ENCODE measurements at regions not wholly inside any gene's neighbourhood (a gene's known extent, or its start where the extent isn't known, plus 50 kb on each side); places are given as distances from the start of the nearest gene placed in this dataset.
"Not testable (repeated sequence)": the region's sequence is repeated elsewhere in the genome, so short reads cannot be mapped to it uniquely, and the experiment has no call there.

DNA sequence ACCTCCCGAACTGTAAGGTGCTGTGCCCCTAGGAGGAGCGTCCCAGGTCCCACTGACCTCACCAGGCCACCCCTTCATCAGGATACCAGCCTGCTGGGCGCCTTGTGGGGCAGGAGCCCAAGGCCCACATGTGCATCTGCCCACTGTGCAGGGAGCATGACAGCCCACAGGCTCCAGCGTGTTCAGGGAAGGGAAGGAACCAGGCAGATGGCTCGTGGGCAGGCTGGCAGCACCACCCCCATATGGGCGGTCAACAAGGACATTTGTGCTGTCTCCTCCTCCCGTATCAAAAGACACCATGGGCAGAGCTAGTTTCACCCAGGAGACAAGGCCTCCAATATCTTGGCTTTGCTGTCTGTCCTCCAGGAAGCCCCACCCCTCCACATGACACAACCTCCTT lies 85.5 kb upstream of the PPP1R26 start:
- ChIA-PET CTCF (no interaction called here), POLR2A (no interaction called here)

DNA sequence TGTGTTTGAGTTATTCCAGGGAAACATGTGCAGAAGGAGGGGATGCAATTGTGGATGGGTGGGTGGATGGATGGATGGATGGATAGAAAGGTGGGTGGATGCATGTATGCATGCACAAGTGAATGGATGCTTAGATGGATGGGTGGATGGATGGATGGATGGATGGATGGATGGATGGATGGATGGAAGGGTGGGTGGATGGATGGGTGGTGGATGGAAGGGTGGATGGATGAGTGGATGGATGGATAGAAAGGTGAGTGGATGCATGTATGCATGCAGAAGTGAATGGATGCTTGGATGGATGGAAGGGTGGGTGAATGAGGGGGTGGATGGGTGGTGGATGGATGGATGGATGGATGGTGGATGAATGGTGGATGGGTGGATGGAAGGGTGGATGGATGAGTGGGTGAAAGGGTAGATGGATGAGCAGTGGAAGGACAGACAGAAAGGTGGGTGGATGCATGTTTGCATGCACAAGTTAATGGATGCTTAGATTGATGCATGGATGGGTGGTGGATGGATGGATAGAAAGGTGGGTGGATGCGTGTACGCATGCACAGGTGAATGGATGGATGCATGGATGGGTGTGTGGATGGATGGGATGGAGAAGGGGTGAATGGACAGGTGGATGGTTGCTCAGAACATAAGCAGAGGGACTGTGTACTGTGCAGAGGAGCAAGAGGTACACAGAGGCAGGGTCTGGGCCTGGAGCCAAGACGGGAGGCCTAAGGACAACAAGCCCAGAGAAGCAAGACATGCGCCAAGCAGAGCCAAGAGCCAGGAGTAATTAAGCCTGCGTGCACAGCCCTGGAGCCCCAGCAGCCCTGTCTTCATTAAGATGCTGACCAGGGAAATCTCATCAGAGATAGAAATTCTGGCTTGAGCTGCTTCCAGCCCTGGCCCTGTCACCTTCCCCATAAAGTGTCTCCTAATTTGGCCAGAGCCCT lies 84.6 kb upstream of the PPP1R26 start:
- ChIA-PET CTCF (no interaction called here), POLR2A (no interaction called here)

DNA sequence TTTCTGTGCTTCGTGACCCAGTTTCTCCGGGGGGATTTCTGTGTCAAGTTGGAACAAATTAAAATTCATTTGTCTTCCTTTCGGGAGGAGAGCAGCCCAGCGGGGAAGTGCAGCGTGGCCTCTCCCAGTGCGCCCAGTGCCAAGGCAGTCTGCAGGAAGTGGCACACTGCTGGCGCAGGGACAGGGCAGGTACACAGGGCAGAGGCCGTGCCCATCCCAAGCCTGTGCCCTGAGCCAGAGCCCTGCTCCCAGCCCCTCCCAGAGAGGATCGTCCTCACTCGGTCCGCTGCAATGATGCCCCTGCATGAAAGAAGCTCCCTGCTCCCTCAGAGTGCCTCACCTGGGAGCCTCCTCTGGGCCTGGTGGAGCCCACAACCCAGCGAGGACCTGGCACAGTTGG lies 82.4 kb upstream of the PPP1R26 start:
- ChIA-PET CTCF (no interaction called here), POLR2A (no interaction called here)

DNA sequence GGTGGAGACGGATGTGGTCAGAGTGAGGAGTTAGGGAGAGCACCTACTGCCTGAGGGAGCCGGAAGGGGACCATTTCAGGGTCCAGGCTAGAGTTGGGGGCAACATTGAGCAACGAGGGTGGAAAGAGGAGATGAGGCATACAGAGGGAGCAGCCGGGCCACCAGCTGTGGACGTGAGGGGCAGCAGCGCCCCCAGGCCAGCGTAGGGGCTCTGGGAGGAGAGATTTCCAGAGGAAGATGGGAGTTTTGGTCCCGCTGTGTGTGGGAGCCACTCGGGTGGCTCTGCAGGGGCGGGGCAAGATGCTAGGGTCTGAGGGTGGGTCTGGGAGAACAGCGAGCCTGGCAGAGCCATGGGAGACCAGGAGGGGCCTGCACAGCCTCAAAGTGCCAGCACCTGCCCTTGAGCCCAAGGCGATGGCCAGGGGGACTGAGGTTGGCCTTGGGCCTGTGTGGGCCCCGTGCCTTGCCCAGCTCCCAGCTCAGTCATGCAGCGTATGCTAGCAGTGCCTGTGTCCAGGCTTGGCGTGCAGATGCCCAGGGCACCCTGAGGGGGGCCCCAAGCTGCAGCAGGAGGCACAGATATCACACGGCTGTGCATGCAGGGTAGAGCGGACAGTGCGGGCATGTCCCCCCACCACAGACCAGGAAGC lies 80.5 kb upstream of the PPP1R26 start:
- CTCF ChIA-PET = no interaction called here

DNA sequence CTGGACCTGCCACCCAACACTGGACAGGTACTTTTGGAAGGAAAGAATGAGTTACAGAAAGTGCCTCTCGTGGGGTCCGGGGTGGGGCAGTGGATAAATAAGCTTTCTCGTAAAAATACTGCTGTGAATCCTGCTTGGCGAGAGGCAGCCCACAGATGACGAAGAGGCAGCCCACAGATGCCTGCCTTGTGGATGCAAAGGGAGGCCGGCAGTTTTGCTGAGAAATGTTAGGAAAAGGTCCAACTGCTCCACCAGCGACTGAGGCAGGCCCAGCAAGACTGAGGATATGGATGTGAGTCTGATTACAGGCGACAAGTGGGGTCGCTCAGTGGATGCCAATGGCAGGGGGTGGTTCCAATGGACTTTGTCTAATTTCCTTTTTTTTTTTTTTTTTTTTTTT lies 79.1 kb upstream of the PPP1R26 start:
- ChIA-PET POLR2A (no interaction called here), CTCF (no interaction called here)

More for the DNA sequence above, 80.5 kb upstream of the PPP1R26 start:
- POLR2A ChIA-PET = no interaction called here

DNA sequence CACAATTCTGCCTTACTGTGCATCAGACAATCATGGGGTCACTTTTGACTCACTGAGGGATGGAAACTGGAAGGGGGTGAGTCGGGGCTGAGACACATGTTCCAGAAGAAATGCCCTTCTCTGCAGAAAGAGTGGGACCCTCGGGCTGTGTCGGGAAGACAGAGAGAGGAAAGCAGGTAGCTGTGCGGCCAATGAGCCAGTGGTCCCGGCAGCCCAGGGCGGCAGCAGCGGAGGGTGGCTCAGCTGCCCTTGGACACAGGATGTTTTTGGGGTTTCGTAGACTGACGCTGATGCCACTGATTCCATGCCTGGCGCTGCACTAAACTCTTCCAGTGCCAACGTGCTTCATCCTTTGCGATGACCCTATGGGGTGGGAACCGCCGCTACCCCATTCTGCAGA lies 78.4 kb upstream of the PPP1R26 start:
- ChIA-PET POLR2A (no interaction called here), CTCF (no interaction called here)

DNA sequence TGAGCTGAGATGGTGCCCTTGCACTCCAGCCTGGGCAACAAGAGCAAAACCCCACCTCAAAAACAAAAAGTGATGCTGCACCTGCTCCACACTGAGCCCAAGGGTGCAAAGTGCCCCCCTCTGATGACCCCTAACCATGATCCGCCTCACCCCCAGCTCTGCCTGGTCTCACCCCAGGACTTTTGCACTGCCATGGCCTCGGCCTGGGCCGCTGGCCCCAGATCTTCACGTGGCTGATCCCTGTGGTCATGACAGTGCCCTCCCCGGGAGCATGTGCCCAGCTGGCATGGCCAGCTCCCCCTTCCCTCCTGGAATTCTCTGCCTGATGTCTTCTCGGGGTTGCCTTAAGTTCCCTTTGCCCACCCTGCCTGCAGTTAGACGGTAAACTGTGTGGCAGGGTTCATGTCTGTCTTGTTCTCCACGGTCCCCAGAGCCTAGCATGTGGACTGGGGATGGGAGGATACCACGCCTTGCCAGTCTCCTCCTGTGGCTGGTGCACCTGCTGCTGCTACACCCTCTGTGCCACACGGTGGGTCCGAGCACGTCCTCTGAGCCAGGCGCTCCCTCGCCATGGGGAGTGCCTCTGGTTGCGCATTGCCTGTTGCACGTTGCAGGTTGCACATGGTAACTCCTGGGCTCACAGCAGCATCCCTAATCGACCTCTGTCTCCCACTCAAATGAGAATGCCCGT lies 77.4 kb upstream of the PPP1R26 start:
- ChIA-PET POLR2A (no interaction called here), CTCF (no interaction called here)

DNA sequence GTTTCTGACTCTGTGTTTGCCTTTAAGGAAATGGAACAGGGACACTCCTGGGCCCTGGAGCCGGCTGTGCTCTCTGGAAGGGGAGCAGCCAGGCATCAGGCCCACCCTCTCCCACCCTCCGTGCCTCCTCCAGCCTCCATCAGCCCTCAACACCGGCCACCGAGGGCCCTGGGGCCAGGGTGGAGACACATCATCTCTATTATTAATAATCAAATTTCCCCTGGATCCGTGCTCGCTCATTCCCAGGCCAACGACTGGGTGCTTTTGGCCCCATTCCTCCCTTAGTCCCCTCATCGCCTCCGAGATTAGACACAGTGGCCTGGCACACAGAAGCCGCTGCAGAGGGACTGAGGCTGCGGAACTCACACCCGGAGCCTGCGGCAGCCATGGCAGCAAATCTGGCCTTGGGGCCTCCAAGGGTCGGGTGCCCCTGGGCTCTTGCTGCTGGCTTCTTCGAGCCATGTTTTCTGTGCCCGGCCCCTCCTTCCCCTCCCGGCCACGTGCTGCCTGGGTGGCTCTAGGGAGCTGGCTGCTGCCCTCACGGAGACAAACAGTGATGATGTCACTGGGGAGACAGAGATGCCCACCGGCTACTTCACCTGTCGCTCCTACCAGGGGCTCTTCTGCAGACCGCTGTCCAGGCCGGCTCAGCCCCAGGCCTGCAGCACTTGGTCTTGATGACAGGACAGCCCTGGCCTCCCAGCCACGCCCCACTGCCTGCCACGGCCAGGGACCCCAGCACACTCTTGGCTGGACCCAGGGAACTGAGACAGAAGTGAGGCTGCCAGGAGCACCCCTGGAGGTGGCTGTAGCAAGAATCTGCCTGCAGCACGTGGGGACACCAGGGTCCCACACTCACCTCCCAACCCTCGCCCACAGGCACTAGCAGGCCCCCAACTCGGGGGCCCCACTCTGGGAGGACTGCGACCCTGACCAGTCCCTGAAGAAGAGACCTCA lies 76.6 kb upstream of the PPP1R26 start:
- CTCF ChIA-PET = no interaction called here
- POLR2A ChIA-PET = no interaction called here

DNA sequence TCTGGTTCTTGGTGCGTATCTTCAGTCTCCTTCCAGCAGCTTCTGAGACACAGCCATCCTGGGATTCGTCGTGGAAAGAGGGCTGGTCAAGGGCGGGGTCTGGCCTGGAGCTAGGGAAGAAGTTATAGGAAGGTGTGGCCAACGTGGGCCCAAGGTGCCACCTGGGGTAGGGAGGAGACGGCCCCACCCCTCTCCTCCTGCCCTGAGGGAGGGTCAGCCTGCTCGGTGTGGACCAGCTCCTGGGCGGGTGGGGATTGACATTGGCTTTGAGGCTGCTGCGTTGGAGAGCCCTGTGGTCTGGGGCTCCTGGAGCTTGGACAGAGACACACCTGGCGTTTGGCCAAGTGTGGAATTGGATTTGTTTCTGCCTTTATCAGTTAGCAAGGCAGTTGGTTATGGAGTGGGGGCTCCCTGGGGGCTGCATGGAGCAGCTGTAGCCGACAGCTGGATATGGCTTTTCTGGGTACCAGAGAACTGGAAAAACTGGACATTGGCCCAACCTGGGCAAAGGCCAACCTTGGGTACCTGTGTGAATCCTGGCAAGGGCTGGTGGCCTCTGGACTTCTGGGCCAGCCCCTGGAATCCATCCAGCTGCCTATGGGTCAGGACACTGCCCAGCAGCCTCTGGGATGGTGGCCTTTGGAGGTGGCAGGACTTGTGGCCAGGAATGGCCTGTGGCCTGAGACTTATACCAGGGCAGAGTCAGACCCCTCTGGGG lies 75.7 kb upstream of the PPP1R26 start:
- ChIA-PET CTCF (no interaction called here), POLR2A (no interaction called here)

DNA sequence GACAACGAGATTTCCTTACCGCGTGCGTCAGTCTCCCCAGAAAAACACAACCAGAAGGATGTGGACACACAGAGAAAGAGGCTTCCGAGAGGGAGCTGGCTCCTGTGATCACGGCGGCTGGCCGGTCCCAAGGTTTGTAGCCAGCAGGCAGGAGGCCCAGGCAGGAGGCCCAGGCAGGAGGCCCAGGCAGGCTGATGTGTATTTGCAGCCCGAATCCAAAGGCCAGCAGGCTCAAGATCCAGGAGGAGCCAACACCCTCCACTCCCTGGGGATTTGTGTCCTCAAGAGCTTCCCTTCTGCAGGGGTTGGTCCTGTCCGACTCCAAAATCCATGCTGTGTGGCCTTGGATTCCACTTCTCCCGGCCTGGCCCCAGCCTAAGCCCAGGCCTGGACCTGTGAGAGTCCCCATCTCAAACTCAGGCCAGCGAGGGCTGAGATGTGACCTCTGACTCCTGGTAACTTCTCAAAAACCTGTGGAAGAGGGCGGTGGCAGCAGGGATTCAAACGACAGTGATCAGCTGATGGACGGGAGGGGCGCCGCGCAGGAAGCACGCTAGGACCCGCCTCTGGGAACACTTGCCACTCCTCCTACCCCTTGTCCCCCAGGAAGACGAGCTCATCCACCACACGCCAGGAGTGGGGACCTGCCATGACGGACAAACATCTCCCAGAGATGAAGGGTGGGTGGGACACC lies 75.0 kb upstream of the PPP1R26 start:
- POLR2A ChIA-PET = no interaction called here
- CTCF ChIA-PET = no interaction called here

DNA sequence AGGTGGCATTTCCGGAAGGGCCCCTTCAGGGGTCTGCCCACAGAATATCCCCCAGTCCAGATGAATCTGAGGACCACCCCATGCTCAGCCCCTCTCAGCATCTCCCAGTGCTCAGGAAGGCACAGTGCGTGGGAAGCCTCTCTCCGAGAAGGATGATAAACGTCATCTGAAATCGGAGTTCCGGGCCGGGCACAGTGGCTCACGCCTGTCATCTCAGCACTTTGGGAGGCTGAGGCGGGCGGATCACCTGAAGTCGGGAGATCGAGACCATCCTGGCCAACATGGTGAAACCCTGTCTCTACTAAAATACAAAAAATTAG lies 74.5 kb upstream of the PPP1R26 start:
- CTCF ChIA-PET = not testable (repeated sequence)

DNA sequence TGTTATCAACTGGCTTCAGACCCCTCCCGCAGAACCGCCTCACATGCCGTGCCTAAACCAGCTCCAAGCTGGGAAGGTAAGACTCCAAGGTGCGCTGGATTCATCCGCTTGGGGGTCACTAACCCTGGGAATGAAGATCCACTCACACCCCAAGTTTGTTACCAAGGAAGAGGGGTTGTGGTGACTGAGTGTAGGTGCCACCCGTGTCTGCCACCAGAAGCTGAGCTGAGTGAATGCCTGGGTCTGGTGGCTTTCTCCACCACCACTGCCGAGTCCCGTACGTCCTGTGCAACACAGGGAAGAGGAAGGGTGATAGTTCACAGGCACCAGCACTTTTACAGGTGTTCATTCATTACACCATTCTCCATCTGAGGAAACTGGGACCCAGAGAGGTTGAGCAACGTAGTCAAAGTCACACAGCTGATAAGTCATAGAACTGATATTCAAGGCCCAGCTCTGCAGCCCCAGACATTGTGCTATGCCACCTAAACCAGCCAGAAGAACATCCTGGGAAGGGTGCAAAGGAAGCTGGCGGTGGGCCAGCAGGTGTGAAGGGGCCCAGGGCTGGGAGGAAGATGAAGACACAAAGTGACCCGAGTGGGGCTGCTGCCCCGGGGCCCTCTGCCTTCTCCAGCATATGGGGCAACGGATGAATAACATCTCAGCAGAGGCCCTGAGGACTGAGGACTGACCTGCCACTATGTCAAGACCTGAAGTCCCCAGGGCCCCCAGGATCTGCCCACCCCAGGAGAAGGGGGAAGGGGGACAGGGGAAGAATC lies 70.9 kb upstream of the PPP1R26 start:
- CTCF ChIA-PET = no interaction called here
- POLR2A ChIA-PET = no interaction called here

More for the DNA sequence above, 74.5 kb upstream of the PPP1R26 start:
- POLR2A ChIA-PET = not testable (repeated sequence)

DNA sequence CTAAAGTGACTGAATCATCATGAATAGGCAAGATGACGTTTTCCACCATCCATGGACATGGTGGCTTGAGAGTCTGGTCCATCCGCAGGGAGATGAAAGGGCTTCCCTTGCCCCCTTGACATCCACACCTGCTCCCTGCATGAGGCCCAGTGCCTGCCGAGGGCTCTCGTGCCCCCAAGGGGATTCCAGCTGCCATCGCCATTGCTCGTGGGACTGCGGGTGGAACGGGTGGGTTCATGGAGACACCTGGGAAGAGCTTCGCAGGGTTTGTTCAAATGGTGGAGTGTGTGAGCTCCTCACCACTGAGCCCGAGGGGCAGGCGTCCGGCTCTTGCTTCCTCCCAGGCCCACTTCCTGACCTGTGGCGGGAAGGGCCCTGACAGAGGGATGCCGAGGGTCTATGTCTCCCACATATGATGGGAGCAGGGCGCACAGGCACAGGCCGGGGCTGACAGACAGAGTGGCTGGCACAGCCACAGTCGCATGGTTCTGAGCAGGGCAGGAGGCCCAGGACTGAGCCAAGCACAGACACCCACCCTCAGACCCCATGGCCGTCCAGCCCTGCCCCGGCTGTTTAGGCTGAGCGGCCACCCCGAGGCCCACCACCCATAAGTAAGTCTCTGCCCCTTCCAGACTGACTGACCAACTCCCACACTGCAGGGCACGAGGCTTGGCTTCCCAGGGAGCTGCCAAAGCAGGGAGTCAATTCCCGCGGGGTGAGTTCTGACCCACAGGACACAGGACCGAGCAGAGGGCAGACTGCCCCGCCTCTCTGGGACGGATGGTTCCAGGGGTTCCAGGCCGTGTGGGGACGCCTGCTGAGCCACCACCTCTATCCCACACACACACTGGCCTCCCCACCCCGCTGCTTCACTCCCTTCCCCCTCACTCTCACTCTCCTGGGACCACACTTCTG lies 70.0 kb upstream of the PPP1R26 start:
- CTCF ChIA-PET = no interaction called here
- POLR2A ChIA-PET = no interaction called here

DNA sequence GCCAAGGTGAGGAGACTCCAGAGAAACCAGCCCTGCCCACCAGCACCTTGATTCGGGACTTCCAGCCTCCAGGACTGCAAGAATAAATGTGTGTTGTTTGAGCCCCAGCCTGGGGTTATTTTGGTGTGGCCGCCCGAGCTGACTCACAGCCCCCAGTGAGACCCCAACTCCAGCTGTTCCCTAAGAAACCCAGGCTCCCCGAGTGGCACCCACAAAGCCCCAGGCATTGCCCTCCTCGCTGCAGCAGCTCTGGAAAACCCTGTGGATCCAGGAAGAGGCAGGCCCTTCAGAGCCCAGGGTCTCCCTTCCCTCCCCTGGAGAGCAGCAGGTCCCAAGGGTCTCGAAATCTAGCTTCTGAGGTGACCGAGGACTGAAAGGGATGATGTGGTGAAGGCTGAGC lies 69.2 kb upstream of the PPP1R26 start:
- CTCF ChIA-PET = no interaction called here
- POLR2A ChIA-PET = no interaction called here

DNA sequence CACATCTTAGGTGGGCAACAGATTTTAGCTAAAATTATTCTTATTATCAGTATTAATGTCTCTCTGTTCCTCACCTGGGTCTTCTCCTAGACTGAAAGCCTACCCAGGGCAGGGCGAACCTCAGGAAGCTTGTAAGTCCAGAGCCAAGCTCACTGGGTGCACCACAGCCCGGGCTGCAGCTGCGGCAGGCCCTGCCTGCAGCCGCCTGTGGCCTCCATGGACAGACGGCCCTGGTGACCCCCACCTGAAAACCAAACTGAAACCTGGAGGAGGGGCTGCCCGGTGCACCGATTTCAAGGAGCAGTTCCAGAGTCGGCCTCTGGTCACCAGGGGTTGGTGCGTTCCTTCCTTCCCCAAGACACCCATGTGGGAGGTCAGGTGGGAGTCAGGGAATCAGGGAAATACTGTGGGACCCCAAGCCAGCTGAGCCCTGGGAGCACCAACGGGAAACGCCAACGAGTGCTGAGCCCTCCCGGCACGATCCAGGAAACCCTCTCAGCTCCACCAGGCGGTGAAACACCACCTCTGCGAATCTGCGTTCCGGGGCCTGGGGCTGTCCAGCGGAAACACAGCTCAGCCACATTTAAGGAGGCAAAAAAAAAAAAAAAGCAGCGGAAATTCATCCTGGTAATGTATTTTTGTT lies 68.6 kb upstream of the PPP1R26 start:
- CTCF ChIA-PET = interaction anchor here (0.7 kb wide), 1 partner anchor 70 kb away, joined by 3 read pairs; no protein-coding TSS in a partner anchor
- POLR2A ChIA-PET = no interaction called here

DNA sequence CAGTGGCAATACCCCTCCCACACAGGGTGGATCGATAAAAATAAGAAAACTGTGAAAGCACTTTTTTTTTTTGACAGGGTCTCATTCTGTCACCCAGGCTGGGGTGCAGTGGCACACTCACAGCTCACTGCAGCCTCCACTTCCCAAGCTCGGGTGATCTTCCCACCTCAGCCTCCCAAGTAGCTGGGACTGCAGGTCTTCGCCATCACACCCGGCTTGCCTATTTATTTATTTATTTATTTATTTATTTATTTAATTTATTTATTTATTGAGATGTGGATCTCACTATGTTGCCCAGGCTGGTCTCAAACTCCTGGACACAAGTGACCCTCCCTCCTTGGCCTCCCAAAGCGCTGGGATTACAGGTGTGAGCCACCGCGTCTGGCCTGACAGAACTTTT lies 68.0 kb upstream of the PPP1R26 start:
- POLR2A ChIA-PET = not testable (repeated sequence)
- CTCF ChIA-PET = interaction anchor here (0.7 to 1.5 kb wide), 2 partner anchors 42 to 70 kb away, joined by 3 read pairs; no protein-coding TSS in a partner anchor

Measured in activated CD8-positive, alpha-beta memory T cell treated with anti-CD3 and anti-CD28 coated beads for 36 hours (primary cell).